ENCODE measurements at regions not wholly inside any gene's neighbourhood (a gene's known extent, or its start where the extent isn't known, plus 50 kb on each side); places are given as distances from the start of the nearest gene placed in this dataset.
A peak's percentile ranks its signal among the peaks of the same experiment; 100 is the strongest.
"Not testable (repeated sequence)": the region's sequence is repeated elsewhere in the genome, so short reads cannot be mapped to it uniquely, and the experiment has no call there.

- DNase-seq (ENCODE audit: low read depth in 2 of 2) = no peak
Measured at GRCh38 chr21:35401476-35401875, 352.4 kb upstream of the RUNX1 start.

GRCh38 chr21:35400233-35400939, 351.3 kb upstream of the RUNX1 start:
- DNase-seq (ENCODE audit: low read depth in 2 of 2) = peak; percentile 26 to 31

GRCh38 chr21:35399706-35400105, 350.6 kb upstream of the RUNX1 start:
- DNase-seq (ENCODE audit: low read depth in 2 of 2) = no peak

- DNase-seq (ENCODE audit: low read depth in 2 of 2) = no peak
Measured at GRCh38 chr21:35399002-35399530, 350.0 kb upstream of the RUNX1 start.

GRCh38 chr21:35398346-35398982, 349.4 kb upstream of the RUNX1 start:
- no peak for DNase-seq (ENCODE audit: low read depth in 2 of 2)

- DNase-seq (ENCODE audit: low read depth in 2 of 2) = no peak
Measured at GRCh38 chr21:35397781-35398180, 348.7 kb upstream of the RUNX1 start.

- DNase-seq (ENCODE audit: low read depth in 2 of 2) = no peak
Measured at GRCh38 chr21:35396655-35397054, 347.6 kb upstream of the RUNX1 start.

GRCh38 chr21:35395728-35396127, 346.6 kb upstream of the RUNX1 start:
- no peak for DNase-seq (ENCODE audit: low read depth in 2 of 2)

GRCh38 chr21:35394634-35395369, 345.7 kb upstream of the RUNX1 start:
- DNase-seq (ENCODE audit: low read depth in 2 of 2) = no peak

- no peak for DNase-seq (ENCODE audit: low read depth in 2 of 2)
Measured at GRCh38 chr21:35394049-35394448, 344.9 kb upstream of the RUNX1 start.

- DNase-seq (ENCODE audit: low read depth in 2 of 2) = no peak
Measured at GRCh38 chr21:35390013-35390776, 341.1 kb upstream of the RUNX1 start.

- no peak for DNase-seq (ENCODE audit: low read depth in 2 of 2)
Measured at GRCh38 chr21:35386491-35387079, 337.5 kb upstream of the RUNX1 start.

- DNase-seq (ENCODE audit: low read depth in 2 of 2) = no peak
Measured at GRCh38 chr21:35384375-35384774, 335.3 kb upstream of the RUNX1 start.

GRCh38 chr21:35382696-35383095, 333.6 kb upstream of the RUNX1 start:
- no peak for DNase-seq (ENCODE audit: low read depth in 2 of 2)

GRCh38 chr21:35381743-35382310, 332.7 kb upstream of the RUNX1 start:
- no peak for DNase-seq (ENCODE audit: low read depth in 2 of 2)

- DNase-seq (ENCODE audit: low read depth in 2 of 2) = not testable (repeated sequence)
Measured at GRCh38 chr21:35380304-35380703, 331.2 kb upstream of the RUNX1 start.

GRCh38 chr21:35378881-35379280, 329.8 kb upstream of the RUNX1 start:
- DNase-seq (ENCODE audit: low read depth in 2 of 2) = no peak

- no peak for DNase-seq (ENCODE audit: low read depth in 2 of 2)
Measured at GRCh38 chr21:35377505-35378090, 328.5 kb upstream of the RUNX1 start.

GRCh38 chr21:35376406-35377135, 327.5 kb upstream of the RUNX1 start:
- no peak for DNase-seq (ENCODE audit: low read depth in 2 of 2)

- peak; percentile 78 to 79 for DNase-seq (ENCODE audit: low read depth in 2 of 2)
Measured at GRCh38 chr21:35375115-35375514, 326.0 kb upstream of the RUNX1 start.
